Left cardiac atrium (tissue), 4 donors: ENCODE measurements at regions not wholly inside any gene's neighbourhood (a gene's known extent, or its start where the extent isn't known, plus 50 kb on each side); places are given as distances from the start of the nearest gene placed in this dataset.

Experiments
- ATAC-seq, 2 donors: fragments of 200-7000 bp; cut with Tn5 transposase; one replicate each; pipeline ENCODE4 v1.9.1; 2020; ENCODE audit warnings: mild to moderate bottlenecking in 2 of 2, moderate library complexity in 2 of 2
- DNase-seq: peaks from one replicate; pipeline ENCODE4 v3.0.0-alpha.2; 2020
- intact Hi-C, 2 donors: fragments of 100-400 bp; cut with DNase I; formaldehyde crosslinking; loops; one replicate each; pipeline versions ENCODE4 v1.14.1 to v1.15.1; 2022 to 2023
- donor health status: DM: no; HTN: yes; CAD: no.
- donor health status: DM: no; HTN: yes; CAD: no; lungs with severe emphysema.
- donor health status: DM: yes; HTN: yes; CAD: no.
- donor health status: Dilated cardiomyopathy.

DNA sequence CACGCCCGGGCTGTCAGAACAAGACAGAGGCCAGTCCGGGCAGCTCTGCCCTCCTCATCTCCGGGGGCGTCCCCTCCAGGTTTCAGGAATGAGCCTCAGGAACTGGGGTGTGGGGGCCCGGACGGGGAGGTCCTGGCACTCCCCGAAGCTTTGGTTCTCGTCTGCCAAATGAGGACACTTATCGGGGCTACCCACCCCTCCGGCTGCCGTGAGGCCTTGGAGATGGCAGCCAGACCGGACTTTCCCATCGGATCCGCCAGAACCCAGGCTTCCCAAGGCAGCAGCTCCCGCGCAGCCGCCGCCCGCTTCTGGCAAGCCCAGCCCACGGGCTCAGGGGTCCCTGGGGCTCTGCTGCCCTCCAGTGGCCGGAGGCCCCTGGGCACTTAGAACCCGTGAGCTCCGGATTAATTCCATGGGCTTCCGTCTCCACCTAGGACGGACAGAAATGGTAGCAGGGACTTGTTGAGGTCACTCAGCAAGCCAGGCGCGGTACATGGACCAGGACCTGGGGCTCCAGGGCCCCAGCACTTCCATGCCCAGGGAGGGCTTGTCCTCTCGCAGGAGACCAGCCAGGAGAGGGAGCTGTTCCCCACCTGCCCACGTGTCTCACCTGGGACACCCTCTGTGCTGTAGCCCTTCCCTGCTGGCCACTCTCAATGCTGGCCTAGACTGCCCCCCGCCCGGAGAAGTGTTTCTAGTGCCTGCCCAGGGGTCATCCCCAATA lies 89.4 kb downstream of the LINGO1 start:
- intact Hi-C loops = loop anchor here (1.0 to 10.0 kb wide), 5 partner anchors 46 to 519 kb away; no protein-coding TSS in a partner anchor
- ATAC-seq = peak; percentile 87 to 94
- DNase-seq = peak; percentile 93

DNA sequence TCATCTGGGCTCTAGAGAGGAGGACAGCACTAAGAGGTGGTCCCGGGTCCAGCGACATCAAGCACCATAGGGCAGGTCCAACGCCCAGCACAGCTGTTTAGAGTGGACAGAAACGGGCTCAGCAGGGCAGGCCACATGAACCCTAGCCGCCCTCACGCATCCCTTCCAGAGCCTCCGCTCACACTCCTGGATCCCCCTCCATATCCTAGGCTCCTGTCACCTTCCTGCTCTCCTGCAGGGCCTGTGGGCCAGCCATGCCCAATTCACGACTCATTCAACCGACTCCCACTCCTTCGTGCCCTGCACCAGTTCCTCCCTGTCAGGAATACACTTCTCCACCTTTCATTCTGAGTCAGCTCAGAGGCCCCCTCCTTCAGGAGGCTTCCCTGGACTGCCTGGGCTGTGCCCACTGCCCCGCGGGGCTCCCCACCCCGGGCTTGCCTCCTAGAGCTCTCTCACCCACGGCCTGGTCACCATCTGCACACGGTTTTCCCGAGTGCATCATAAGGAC lies 90.2 kb downstream of the LINGO1 start:
- DNase-seq = no peak
- peak in 1 of 2 donors; percentile 2 for ATAC-seq
- intact Hi-C loops = loop anchor here (1.0 to 10.0 kb wide), 5 partner anchors 45 to 518 kb away; no protein-coding TSS in a partner anchor

DNA sequence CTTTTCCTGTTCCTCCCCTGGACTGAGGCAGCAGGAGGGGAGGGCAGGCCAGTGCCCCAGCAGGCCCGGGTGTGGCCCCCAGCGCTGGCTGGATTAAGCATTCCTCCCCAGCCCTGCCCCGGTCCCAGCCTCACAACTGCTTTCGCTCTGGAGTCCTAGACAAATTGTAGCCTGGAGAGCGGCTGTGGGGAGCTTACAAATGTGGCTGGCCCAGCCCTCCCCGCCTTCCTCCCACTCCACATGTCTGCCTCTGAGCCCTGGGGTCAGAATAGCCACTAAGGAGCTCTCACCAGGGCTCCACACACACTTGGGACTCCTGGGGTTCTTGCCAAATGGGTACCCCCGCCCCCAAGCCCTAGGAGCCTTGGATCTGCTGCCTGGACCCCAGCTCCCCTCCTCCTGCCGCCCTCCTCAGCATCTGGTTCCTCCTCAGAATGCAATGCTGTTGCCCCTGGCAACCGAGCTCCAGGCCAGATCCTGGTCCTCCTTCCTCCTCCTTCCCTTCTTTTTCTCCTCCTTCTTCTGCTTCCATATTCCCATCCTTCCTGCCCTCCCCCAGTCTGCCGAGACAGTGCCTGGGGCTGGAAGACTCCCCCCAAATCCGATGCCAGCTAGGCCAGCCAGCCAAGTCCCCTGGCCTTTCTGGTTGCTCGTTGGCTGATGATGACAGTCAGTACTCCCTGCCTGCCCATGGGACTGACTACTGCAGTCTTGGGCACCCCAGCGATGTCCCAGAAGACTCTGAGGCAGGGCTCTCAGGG lies 91.1 kb downstream of the LINGO1 start:
- intact Hi-C loops = loop anchor here (2.0 to 10.0 kb wide), 4 partner anchors 44 to 517 kb away; no protein-coding TSS in a partner anchor
- ATAC-seq = peak in 1 of 2 donors; percentile 22

GRCh38 chr15:77540312-77541060 lies 92.2 kb downstream of the LINGO1 start:
- ATAC-seq (no peak), DNase-seq (no peak)
- intact Hi-C loops = loop anchor here (5.0 to 10.0 kb wide), 3 partner anchors 43 to 516 kb away; no protein-coding TSS in a partner anchor

More for the DNA sequence above, 91.1 kb downstream of the LINGO1 start:
- DNase-seq = peak; percentile 42

DNA sequence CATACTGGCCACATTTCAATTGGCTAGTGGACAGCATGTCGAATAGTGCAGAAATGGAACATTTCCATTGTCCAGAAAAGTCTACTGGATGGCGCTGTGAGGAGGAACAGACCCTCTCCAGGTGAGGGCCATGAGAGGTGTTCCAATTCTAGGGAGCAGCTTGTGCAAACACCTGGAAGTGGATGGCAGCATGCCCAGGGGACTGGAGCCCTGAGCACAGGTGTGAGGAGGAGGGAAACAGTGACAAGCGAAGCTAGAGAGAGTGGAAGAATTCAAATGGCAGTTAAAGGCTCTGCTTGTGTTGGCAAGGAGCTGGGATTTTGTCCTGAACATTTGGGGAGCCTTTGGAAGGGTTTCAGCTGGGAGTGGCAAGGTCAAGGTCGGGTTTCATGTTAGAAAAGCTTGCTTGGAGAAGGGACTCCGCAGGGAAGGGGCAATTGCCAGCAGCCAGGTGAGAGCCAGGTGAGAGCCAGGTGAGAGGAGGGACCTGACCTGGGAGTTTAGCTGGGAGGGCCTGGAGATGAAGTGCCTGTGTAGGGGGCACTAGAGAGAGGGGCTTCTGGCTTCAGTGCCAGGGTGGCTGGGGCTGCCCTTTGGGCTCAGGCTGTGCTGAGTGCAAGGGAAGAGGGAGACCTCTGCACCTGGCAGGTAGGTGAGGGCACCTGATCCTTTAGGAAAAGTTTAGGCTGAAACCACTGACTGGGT lies 93.8 kb downstream of the LINGO1 start:
- intact Hi-C loops = no loop called here

GRCh38 chr15:77538027-77538451 lies 94.7 kb downstream of the LINGO1 start:
- intact Hi-C loops = no loop called here
- ATAC-seq (no peak), DNase-seq (no peak)

More for the DNA sequence above, 93.8 kb downstream of the LINGO1 start:
- ATAC-seq = no peak
- no peak for DNase-seq

DNA sequence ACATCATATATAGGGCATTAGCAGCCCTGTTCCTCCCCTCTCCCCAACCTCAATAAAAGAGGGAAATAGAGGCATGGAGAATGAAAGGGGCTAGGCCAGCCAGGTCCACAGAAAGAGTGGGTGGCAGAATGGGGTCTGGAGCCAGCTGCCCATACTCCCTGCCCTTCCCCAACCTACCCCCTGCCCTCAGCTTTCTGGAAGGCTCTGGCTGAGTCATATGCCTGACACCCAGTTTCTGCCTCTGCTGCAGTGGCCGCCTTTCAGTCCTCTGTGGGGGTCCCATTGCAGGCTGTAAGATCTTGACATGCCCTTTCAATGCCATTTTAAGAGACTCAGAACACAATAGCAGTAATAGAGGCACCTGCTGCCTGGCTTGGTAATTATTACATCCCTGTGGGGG lies 95.7 kb downstream of the LINGO1 start:
- intact Hi-C loops = no loop called here
- no peak for DNase-seq
- ATAC-seq = no peak

GRCh38 chr15:77535845-77536244 lies 96.9 kb downstream of the LINGO1 start:
- DNase-seq (no peak), ATAC-seq (no peak)
- intact Hi-C loops = no loop called here
